Neural crest cell (in vitro differentiated cells): ENCODE measurements at regions not wholly inside any gene's neighbourhood (a gene's known extent, or its start where the extent isn't known, plus 50 kb on each side); places are given as distances from the start of the nearest gene placed in this dataset.
A peak's percentile ranks its signal among the peaks of the same experiment; 100 is the strongest.

ENCODE experiments used
- DNase-seq: peaks from one replicate; pipeline ENCODE4 v3.0.0; 2021; ENCODE audit warnings: low read depth, mixed read lengths, low spot score
- H3K27ac Mint-ChIP-seq: one replicate; pipeline ENCODE4 v1.8.0; 2021; ENCODE audit warnings: mild to moderate bottlenecking, mixed read lengths; ENCODE audit not compliant: unreplicated experiment
- H3K27me3 Mint-ChIP-seq: 2 replicates; pipeline ENCODE4 v1.8.0; 2021; ENCODE audit warnings: low read depth, mild to moderate bottlenecking, mixed read lengths
- H3K36me3 Mint-ChIP-seq: 2 replicates; pipeline ENCODE4 v1.8.0; 2021; ENCODE audit warnings: low read depth, mild to moderate bottlenecking, mixed read lengths
- H3K4me1 Mint-ChIP-seq: 2 replicates; pipeline ENCODE4 v1.8.0; 2021; ENCODE audit warnings: mixed read lengths
- H3K4me3 Mint-ChIP-seq: one replicate; pipeline ENCODE4 v1.8.0; 2021; ENCODE audit warnings: mild to moderate bottlenecking, mixed read lengths
- H3K9me3 Mint-ChIP-seq: 2 replicates; pipeline ENCODE4 v1.8.0; 2021; ENCODE audit warnings: mixed read lengths
- TF ChIP-seq, protein P1 (sequence below): fragments of 200-600 bp; sonication (generic); conservative IDR thresholded peaks from 2 replicates; pipeline ENCODE4 v1.5.0; 2021; ENCODE audit warnings: antibody characterized with exemption, mild to moderate bottlenecking

DNA sequence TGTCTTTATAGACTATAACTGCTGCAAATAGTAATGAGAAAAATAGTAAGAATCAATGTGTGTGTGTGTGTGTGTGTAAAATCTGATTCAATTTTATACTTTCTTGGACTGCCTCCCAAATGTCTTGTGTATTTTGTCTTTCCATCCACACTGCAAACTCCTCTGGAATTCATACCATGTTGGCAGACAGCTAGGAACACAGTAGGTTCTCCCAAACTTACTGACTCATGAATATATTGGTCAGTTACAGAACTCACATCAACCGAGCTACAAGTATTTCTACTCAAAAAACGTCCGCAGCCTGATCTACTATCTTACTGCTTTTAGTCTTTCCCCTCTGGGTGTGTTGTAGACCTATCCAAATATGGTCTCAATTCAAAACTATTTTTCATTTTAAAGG is 542.7 kb upstream of the PSMD7 start:
- TF ChIP-seq, protein P1, sequence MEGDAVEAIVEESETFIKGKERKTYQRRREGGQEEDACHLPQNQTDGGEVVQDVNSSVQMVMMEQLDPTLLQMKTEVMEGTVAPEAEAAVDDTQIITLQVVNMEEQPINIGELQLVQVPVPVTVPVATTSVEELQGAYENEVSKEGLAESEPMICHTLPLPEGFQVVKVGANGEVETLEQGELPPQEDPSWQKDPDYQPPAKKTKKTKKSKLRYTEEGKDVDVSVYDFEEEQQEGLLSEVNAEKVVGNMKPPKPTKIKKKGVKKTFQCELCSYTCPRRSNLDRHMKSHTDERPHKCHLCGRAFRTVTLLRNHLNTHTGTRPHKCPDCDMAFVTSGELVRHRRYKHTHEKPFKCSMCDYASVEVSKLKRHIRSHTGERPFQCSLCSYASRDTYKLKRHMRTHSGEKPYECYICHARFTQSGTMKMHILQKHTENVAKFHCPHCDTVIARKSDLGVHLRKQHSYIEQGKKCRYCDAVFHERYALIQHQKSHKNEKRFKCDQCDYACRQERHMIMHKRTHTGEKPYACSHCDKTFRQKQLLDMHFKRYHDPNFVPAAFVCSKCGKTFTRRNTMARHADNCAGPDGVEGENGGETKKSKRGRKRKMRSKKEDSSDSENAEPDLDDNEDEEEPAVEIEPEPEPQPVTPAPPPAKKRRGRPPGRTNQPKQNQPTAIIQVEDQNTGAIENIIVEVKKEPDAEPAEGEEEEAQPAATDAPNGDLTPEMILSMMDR = no peak

DNA sequence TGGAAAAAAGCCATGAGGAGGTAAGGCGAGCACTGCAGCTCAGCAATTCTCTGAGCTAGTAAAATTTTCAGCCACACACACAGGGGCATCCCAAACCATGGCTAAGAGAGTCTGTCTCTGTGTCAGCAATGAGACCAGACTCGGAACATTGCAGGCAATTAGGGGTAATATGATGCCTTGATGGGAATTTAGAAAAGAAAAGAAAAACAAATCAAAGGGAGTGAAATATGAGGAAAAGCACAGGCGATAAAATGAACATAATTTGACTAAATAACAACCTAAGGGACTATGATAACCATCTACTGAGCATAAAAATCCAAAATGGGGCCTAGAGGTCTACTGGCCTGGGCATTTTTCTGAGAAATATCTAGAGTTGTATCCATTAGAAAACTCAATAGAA is 546.0 kb upstream of the PSMD7 start:
- H3K9me3 Mint-ChIP-seq = peaks cover 9% of the 10 kb centered on the region
- peaks cover 4% of the 10 kb centered on the region for H3K4me1 Mint-ChIP-seq
- H3K27me3 Mint-ChIP-seq = no peaks in the 10 kb centered on the region
- no peak for DNase-seq
- H3K4me3 Mint-ChIP-seq = no peak overlapping the region
- TF ChIP-seq, protein P1 = no peak
- peaks cover 2% of the 10 kb centered on the region for H3K36me3 Mint-ChIP-seq
- no peak overlapping the region for H3K27ac Mint-ChIP-seq

More for the DNA sequence above, 542.7 kb upstream of the PSMD7 start:
- no peak overlapping the region for H3K27ac Mint-ChIP-seq
- DNase-seq = no peak
- no peak overlapping the region for H3K4me3 Mint-ChIP-seq
- H3K27me3 Mint-ChIP-seq = no peaks in the 10 kb centered on the region
- H3K9me3 Mint-ChIP-seq = peaks cover 7% of the 10 kb centered on the region
- H3K4me1 Mint-ChIP-seq = peaks cover 15% of the 10 kb centered on the region
- peaks cover 3% of the 10 kb centered on the region for H3K36me3 Mint-ChIP-seq

DNA sequence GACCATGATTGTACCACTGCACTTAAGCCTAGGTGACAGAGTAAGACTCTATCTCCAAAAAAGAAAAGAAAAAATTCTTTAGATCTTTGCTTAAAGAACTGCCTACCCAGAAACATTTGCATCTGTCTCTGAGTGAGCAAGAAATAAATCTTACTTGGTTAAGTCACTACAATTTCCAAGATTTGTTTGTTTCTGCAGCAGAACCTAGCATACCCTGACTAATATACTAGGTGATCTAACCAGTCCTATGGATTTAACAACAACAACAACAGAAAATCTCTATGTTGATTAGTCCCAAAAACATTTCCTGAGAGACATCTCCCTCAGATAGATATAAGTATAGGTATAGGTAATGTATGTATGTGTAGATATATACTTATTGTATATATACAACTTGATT is 549.3 kb upstream of the PSMD7 start:
- H3K9me3 Mint-ChIP-seq = peaks cover 9% of the 10 kb centered on the region
- TF ChIP-seq, protein P1 = no peak
- no peak overlapping the region for H3K4me3 Mint-ChIP-seq
- no peaks in the 10 kb centered on the region for H3K4me1 Mint-ChIP-seq
- peaks cover 2% of the 10 kb centered on the region for H3K36me3 Mint-ChIP-seq
- no peak overlapping the region for H3K27ac Mint-ChIP-seq
- H3K27me3 Mint-ChIP-seq = no peaks in the 10 kb centered on the region
- DNase-seq = no peak

DNA sequence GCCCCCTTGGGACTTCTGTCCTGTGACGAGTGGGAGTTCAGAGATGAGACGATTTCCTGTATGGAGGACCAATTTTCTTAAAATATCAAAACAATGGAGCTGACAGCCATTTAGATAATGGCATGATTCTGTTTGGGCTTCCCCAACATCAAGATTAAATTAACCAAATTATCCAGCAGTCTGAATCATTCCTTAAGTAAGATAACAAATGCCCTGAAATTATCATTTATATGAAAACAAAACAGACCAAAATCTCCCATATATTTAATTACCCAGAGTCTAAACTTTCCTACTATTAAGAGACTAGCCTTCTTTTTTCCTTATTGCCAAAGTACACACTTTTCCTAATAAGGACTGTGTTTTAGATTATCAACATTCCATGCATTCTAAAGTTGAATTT is 550.1 kb upstream of the PSMD7 start:
- Mint-ChIP-seq H3K27me3 (no peaks in the 10 kb centered on the region), H3K4me1 (no peaks in the 10 kb centered on the region), H3K36me3 (peaks cover 2% of the 10 kb centered on the region), H3K9me3 (peaks cover 9% of the 10 kb centered on the region), H3K4me3 (no peak overlapping the region), H3K27ac (no peak overlapping the region)
- TF ChIP-seq, protein P1 = no peak
- no peak for DNase-seq

DNA sequence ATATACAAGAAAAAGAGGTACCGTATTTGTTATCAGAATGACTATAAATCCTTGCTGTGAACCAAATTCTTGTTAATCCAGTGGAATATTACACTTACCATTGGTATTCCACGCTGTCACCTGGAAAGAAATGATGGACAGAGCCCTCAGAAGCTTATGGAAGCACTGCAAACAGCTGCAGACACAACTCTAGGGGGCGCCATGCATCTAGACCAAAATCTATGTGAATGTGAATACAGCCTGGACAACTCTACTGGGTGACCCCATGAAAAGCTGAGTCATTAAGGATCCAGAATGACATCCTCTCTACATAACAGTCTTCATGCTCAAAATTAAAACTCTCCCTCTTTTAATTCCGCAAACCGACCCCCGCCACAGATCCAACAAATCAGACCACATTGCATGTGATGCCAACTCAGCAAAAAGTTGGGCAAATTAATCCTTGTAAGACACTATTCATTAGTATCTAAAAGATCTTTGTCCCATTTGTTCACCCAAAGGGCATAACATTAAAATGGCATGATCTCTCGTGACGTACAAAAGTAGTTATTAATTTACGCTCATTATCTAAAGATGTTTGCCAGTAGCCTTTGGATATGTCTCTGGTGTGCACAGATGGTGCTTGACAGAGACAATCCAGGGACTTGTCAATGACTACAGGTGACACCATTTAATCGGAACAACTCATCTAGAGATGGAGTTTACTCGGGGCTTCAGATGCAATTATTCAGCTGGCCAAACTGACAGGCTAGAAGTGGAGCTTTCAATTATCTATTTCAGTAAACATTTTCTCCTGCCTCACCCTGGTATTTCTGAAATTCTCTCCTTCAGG is 552.7 kb upstream of the PSMD7 start:
- no peak overlapping the region for H3K4me3 Mint-ChIP-seq
- H3K27me3 Mint-ChIP-seq = no peaks in the 10 kb centered on the region
- TF ChIP-seq, protein P1 = peak; percentile 26
- no peak overlapping the region for H3K27ac Mint-ChIP-seq
- no peak for DNase-seq
- H3K36me3 Mint-ChIP-seq = no peaks in the 10 kb centered on the region
- peaks cover 8% of the 10 kb centered on the region for H3K9me3 Mint-ChIP-seq
- peaks cover 3% of the 10 kb centered on the region for H3K4me1 Mint-ChIP-seq
